Pancreas (tissue), 10 donors: ENCODE measurements at regions not wholly inside any gene's neighbourhood (a gene's known extent, or its start where the extent isn't known, plus 50 kb on each side); places are given as distances from the start of the nearest gene placed in this dataset.

Source experiments
- ATAC-seq, 4 donors: fragments of 200-7000 bp; cut with Tn5 transposase; one replicate each; pipeline versions ENCODE4 v1.8.0 to v1.9.1; 2020; ENCODE audit warnings: mild to moderate bottlenecking in 4 of 4, moderate library complexity in 4 of 4
- DNase-seq, 6 donors: peaks; one replicate each; pipeline ENCODE4 v3.0.0-alpha.2; 2020
- FAIRE-seq: peaks from 2 replicates; lab custom pipeline; 2012; peaks lifted over from hg19 to GRCh38; lab: Jason Lieb, UNC
- H3K27ac ChIP-seq, 4 donors: fragments of 200-600 bp; sonication (generic); 1 replicate in 3 of 4; 2 replicates in 1 of 4; pipeline versions ENCODE4 v1.5.0 to v1.8.0; 2020
- H3K27me3 ChIP-seq, 4 donors: fragments of 200-600 bp; one replicate each; pipeline ENCODE4 v1.8.0; 2021
- H3K36me3 ChIP-seq, 3 donors: fragments of 200-600 bp; sonication (generic) in 1 of 3; one replicate each; pipeline versions ENCODE4 v1.5.0 to v1.8.0; 2020 to 2021
- H3K4me1 ChIP-seq, 3 donors: fragments of 200-600 bp; one replicate each; pipeline ENCODE4 v1.8.0; 2021
- H3K4me3 ChIP-seq, 4 donors: fragments of 200-600 bp; sonication (generic) in 2 of 4; one replicate each; pipeline versions ENCODE4 v1.5.0 to v1.8.0; 2020 to 2021
- H3K9me3 ChIP-seq, 4 donors: fragments of 200-600 bp; one replicate each; pipeline ENCODE4 v1.8.0; 2021
- WGBS, 2 donors: extraction: QIAGEN DNeasy Blood & Tissue Kit; methylation state at CpG; one replicate each; pipeline ENCODE4 v1.1.7; 2013; 5-methylcytosine and 5-hydroxymethylcytosine counted together
- intact Hi-C, 3 donors: fragments of 100-400 bp; cut with DNase I; formaldehyde crosslinking; loops; one replicate each; pipeline versions ENCODE4 v1.11.1 to v1.14.2; 2022
- TF ChIP-seq, protein P1 (sequence below), 4 donors: fragments of 200-600 bp; sonication (generic) in 3 of 4; IDR thresholded peaks; one replicate each; pipeline versions ENCODE4 v1.5.0 to v1.8.0; 2021; ENCODE audit warnings: antibody characterized with exemption in 4 of 4
- donor health status: healthy with polysubstance abuse.
- donor health status: DM: no; HTN: no; CAD: no; lungs with moderate emphysema.
- donor health status: DM: no; HTN: no; CAD: no.
- donor health status: control.
- donor health status: control.
- donor health status: Bipolar disorder and iron deficiency.
- donor health status: DM: yes; HTN: yes; CAD: no.
- donor health status: DM: no; HTN: no; CAD: no.
- donor health status: DM: no; HTN: no; CAD: no.
- donor health status: DM: yes; HTN: yes; CAD: no.

- no peaks in the 10 kb centered on the region for H3K36me3 ChIP-seq
- TF ChIP-seq, protein P1, sequence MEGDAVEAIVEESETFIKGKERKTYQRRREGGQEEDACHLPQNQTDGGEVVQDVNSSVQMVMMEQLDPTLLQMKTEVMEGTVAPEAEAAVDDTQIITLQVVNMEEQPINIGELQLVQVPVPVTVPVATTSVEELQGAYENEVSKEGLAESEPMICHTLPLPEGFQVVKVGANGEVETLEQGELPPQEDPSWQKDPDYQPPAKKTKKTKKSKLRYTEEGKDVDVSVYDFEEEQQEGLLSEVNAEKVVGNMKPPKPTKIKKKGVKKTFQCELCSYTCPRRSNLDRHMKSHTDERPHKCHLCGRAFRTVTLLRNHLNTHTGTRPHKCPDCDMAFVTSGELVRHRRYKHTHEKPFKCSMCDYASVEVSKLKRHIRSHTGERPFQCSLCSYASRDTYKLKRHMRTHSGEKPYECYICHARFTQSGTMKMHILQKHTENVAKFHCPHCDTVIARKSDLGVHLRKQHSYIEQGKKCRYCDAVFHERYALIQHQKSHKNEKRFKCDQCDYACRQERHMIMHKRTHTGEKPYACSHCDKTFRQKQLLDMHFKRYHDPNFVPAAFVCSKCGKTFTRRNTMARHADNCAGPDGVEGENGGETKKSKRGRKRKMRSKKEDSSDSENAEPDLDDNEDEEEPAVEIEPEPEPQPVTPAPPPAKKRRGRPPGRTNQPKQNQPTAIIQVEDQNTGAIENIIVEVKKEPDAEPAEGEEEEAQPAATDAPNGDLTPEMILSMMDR (IDR thresholded peaks at IDR 0.05), result no peak
- DNase-seq (no peak), ATAC-seq (no peak), FAIRE-seq (no peak)
- peaks cover 0 to under 1% (median 0%) of the 10 kb centered on the region in 4 donors for H3K9me3 ChIP-seq
- no peak overlapping the region for H3K4me3 ChIP-seq
- no peak overlapping the region for H3K27ac ChIP-seq
- H3K4me1 ChIP-seq, result no peaks in the 10 kb centered on the region
- WGBS, 2 donors, result 74 to 83% methylated on average over 3 of the region's 3 CpGs
- intact Hi-C loops, result no loop called here
- H3K27me3 ChIP-seq, result no peaks in the 10 kb centered on the region
Observed at GRCh38 chr1:29653886-29654450, 417.6 kb downstream of the PTPRU start.

DNA sequence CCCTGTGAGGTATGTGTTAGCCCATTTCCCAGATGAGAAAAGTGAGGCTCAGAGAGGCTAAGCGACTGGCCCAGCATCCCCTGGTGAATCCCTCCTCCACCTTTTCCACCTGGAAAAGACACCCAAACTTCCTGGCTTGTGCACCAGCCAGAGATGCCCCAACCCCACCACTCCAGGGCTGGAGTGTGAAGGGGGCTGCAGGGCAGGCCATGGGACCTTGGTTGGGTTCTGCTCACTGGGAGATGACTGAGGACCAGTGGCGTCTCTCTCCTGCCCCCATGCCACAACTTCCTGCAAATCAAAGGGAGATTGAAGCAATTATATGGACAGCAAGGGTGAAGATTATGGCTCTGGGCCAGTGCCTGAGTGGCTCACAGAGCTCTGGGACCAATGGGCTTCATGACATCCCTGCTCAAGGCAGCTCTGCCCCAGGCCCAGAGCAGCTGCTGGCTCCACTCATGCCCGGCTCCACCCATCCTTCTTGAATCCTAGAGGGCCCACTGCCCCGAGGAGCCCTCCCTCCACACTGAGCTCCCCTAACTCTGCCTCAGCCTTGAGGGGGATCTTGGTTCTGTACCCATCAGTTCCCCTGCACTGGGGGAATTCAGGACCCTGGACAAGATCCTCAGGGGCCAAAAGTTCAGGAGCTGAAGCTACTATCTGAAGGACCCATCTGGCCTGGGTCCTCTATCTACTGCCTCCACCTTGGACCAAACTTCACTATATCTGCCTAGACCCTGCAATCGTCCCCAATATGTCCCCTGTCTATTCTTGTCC lies 416.9 kb downstream of the PTPRU start:
- Histone ChIP-seq H3K27me3 (no peaks in the 10 kb centered on the region), H3K4me3 (no peak overlapping the region), H3K36me3 (no peaks in the 10 kb centered on the region), H3K9me3 (no peaks in the 10 kb centered on the region), H3K4me1 (no peaks in the 10 kb centered on the region), H3K27ac (no peak overlapping the region)
- DNase-seq (no peak), ATAC-seq (no peak), FAIRE-seq (no peak)
- WGBS, 2 donors, result 48 to 69% methylated on average over 5 of the region's 5 CpGs
- intact Hi-C loops, result no loop called here
- TF ChIP-seq, protein P1 (IDR thresholded peaks at IDR 0.05), result no peak

GRCh38 chr1:29651684-29652665 lies 415.7 kb downstream of the PTPRU start:
- 66 to 73% methylated on average over 17 of the region's 17 CpGs for WGBS, 2 donors
- Histone ChIP-seq H3K4me1 (no peaks in the 10 kb centered on the region), H3K27ac (no peak overlapping the region), H3K36me3 (no peaks in the 10 kb centered on the region), H3K27me3 (no peaks in the 10 kb centered on the region), H3K4me3 (no peak overlapping the region), H3K9me3 (no peaks in the 10 kb centered on the region)
- FAIRE-seq (no peak), ATAC-seq (no peak), DNase-seq (no peak)
- TF ChIP-seq, protein P1 (IDR thresholded peaks at IDR 0.05), result no peak
- intact Hi-C loops, result no loop called here

GRCh38 chr1:29651246-29651645 lies 414.9 kb downstream of the PTPRU start:
- no peak overlapping the region for H3K27ac ChIP-seq
- no peaks in the 10 kb centered on the region for H3K27me3 ChIP-seq
- no peaks in the 10 kb centered on the region for H3K36me3 ChIP-seq
- no peaks in the 10 kb centered on the region for H3K4me1 ChIP-seq
- no peak for FAIRE-seq
- no peak for DNase-seq
- H3K4me3 ChIP-seq, result no peak overlapping the region
- no peak for ATAC-seq
- intact Hi-C loops, result no loop called here
- TF ChIP-seq, protein P1 (IDR thresholded peaks at IDR 0.05), result no peak
- no peaks in the 10 kb centered on the region for H3K9me3 ChIP-seq
